NCI-H1436 treated with DMSO at 0.1 percent for 48 hours (cell line): ENCODE measurements at regions not wholly inside any gene's neighbourhood (a gene's known extent, or its start where the extent isn't known, plus 50 kb on each side); places are given as distances from the start of the nearest gene placed in this dataset.

Experiments
- DNase-seq: peaks from one replicate; lab custom pipeline; 2025; lab: John Stamatoyannopoulos, UW

GRCh38 chr1:29488794-29489311 lies 252.5 kb downstream of the PTPRU start:
- DNase-seq: no peak

- no peak for DNase-seq
Observed at GRCh38 chr1:29488086-29488793, 251.9 kb downstream of the PTPRU start.

GRCh38 chr1:29487291-29487690 lies 251.0 kb downstream of the PTPRU start:
- DNase-seq: no peak

GRCh38 chr1:29485096-29485925 lies 249.0 kb downstream of the PTPRU start:
- no peak for DNase-seq

GRCh38 chr1:29482991-29483390 lies 246.7 kb downstream of the PTPRU start:
- DNase-seq: no peak

- no peak for DNase-seq
Observed at GRCh38 chr1:29482064-29482463, 245.7 kb downstream of the PTPRU start.

GRCh38 chr1:29481031-29481430 lies 244.7 kb downstream of the PTPRU start:
- DNase-seq: no peak

GRCh38 chr1:29478879-29479278 lies 242.6 kb downstream of the PTPRU start:
- no peak for DNase-seq

- no peak for DNase-seq
Observed at GRCh38 chr1:29478151-29478791, 241.9 kb downstream of the PTPRU start.

GRCh38 chr1:29475326-29475725 lies 239.0 kb downstream of the PTPRU start:
- DNase-seq: no peak

GRCh38 chr1:29474274-29475244 lies 238.2 kb downstream of the PTPRU start:
- DNase-seq: no peak

GRCh38 chr1:29473161-29473855 lies 237.0 kb downstream of the PTPRU start:
- no peak for DNase-seq

- DNase-seq: no peak
Observed at GRCh38 chr1:29471487-29472313, 235.4 kb downstream of the PTPRU start.

- no peak for DNase-seq
Observed at GRCh38 chr1:29470788-29471119, 234.4 kb downstream of the PTPRU start.

- no peak for DNase-seq
Observed at GRCh38 chr1:29470087-29470787, 233.9 kb downstream of the PTPRU start.

- DNase-seq: no peak
Observed at GRCh38 chr1:29469457-29469856, 233.1 kb downstream of the PTPRU start.

- no peak for DNase-seq
Observed at GRCh38 chr1:29467989-29468900, 231.9 kb downstream of the PTPRU start.

- DNase-seq: no peak
Observed at GRCh38 chr1:29466258-29466657, 229.9 kb downstream of the PTPRU start.
